ENCODE measurements at regions not wholly inside any gene's neighbourhood (a gene's known extent, or its start where the extent isn't known, plus 50 kb on each side); places are given as distances from the start of the nearest gene placed in this dataset.

DNA sequence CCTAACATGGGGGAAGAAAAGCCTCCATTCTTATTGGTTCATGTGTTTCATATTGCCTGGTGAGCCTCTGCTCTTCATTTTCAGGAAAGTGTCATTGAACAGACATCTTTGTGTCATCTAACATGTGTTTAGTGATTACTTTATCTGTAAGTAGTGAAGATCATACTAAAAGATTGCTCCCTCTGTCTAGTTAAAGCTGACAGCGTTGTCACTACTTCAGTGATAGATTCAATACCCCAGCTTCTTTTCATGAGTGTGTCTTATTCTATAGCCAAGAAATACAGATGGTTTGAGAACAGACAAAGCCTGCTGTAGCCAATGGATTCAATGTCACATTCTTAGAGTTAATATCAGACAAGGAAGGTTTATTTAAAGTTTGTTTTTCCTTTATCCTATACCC lies 85.1 kb downstream of the NKX6-1 start:
- H3K27me3 Mint-ChIP-seq (ENCODE audit: low read depth): peaks cover 17% of the 10 kb centered on the region
- Histone ChIP-seq H3K27me3 (ENCODE audit: insufficient read depth, low read length) (no peaks in the 10 kb centered on the region), H3K18ac (ENCODE audit: insufficient read length, low read depth, low read length) (no peak overlapping the region), H3T11ph (ENCODE audit: low read length) (no peak overlapping the region), H2AFZ (ENCODE audit: low read length) (no peak overlapping the region), H3K79me2 (ENCODE audit: insufficient read depth, low read length) (no peaks in the 10 kb centered on the region), H4K91ac (ENCODE audit: insufficient read length, low read depth, low read length) (no peak overlapping the region), H3K14ac (ENCODE audit: insufficient read depth, low read length) (no peak overlapping the region), H3K4me1 (ENCODE audit: insufficient read depth, low read length) (no peaks in the 10 kb centered on the region), H3K4me2 (ENCODE audit: insufficient read depth, insufficient read length, low read length) (no peak overlapping the region), H3K9me3 (ENCODE audit: control insufficient read depth, low read depth, low read length) (no peaks in the 10 kb centered on the region), H2BK12ac (ENCODE audit: insufficient read length, low read depth, low read length) (no peak overlapping the region), H3K56ac (ENCODE audit: insufficient read length, low read depth, low read length) (no peak overlapping the region), H3K9ac (ENCODE audit: extremely low read depth, insufficient read length, low read length) (no peak overlapping the region), H3K79me1 (ENCODE audit: insufficient read depth, low read depth, low read length, poor library complexity, severe bottlenecking) (no peaks in the 10 kb centered on the region), H2AK5ac (ENCODE audit: insufficient read length, low read length) (no peak overlapping the region), H2BK120ac (ENCODE audit: low read depth, low read length, poor library complexity, severe bottlenecking) (no peak overlapping the region), H3K4ac (ENCODE audit: low read depth, low read length) (no peak overlapping the region), H3K23ac (ENCODE audit: insufficient read length, low read depth, low read length) (no peak overlapping the region), H3K27ac (ENCODE audit: insufficient read length, low read depth, low read length) (no peak overlapping the region), H3K23me2 (ENCODE audit: insufficient read length, low read depth, low read length, poor library complexity, severe bottlenecking) (no peaks in the 10 kb centered on the region), H2BK15ac (ENCODE audit: low read depth, low read length) (no peak overlapping the region), H4K5ac (ENCODE audit: insufficient read length, low read depth, low read length) (no peak overlapping the region), H4K8ac (replicated peaks; ENCODE audit: insufficient read length, low read depth, low read length) (no peak overlapping the region), H2BK5ac (ENCODE audit: insufficient read length, low read length) (no peak overlapping the region), H2BK20ac (ENCODE audit: low read depth, low read length, poor library complexity, severe bottlenecking) (no peak overlapping the region), H4K20me1 (ENCODE audit: control insufficient read depth, insufficient read depth, insufficient read length) (no peaks in the 10 kb centered on the region)
- H3K9me3 Mint-ChIP-seq: no peaks in the 10 kb centered on the region
- H3K4me1 Mint-ChIP-seq: peaks cover 12 to 25% of the 10 kb centered on the region in 2 experiments
- H3K27ac Mint-ChIP-seq: no peak overlapping the region
- TF ChIP-seq, protein P1, sequence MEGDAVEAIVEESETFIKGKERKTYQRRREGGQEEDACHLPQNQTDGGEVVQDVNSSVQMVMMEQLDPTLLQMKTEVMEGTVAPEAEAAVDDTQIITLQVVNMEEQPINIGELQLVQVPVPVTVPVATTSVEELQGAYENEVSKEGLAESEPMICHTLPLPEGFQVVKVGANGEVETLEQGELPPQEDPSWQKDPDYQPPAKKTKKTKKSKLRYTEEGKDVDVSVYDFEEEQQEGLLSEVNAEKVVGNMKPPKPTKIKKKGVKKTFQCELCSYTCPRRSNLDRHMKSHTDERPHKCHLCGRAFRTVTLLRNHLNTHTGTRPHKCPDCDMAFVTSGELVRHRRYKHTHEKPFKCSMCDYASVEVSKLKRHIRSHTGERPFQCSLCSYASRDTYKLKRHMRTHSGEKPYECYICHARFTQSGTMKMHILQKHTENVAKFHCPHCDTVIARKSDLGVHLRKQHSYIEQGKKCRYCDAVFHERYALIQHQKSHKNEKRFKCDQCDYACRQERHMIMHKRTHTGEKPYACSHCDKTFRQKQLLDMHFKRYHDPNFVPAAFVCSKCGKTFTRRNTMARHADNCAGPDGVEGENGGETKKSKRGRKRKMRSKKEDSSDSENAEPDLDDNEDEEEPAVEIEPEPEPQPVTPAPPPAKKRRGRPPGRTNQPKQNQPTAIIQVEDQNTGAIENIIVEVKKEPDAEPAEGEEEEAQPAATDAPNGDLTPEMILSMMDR (conservative IDR thresholded peaks at IDR 0.05): no peak
- H3K36me3 Mint-ChIP-seq (ENCODE audit: insufficient read depth in 1 of 3, low read depth in 3 of 3): no peaks in the 10 kb centered on the region
- no peak overlapping the region for H3K4me3 Mint-ChIP-seq
- DNase-seq: no peak
- no CpG with 5 or more reads among the region's 1 CpG for WGBS (ENCODE audit: extremely low coverage, insufficient read length, low lambda C conversion rate)
